Heart left ventricle (tissue), 13 donors: ENCODE measurements at regions not wholly inside any gene's neighbourhood (a gene's known extent, or its start where the extent isn't known, plus 50 kb on each side); places are given as distances from the start of the nearest gene placed in this dataset.

ENCODE experiments used
- CTCF ChIP-seq, 12 donors: fragments of 200-600 bp; sonication (generic) in 4 of 12; IDR thresholded peaks; one replicate each; pipeline versions ENCODE4 v1.5.0 to v1.8.0; 2018 to 2022; ENCODE audit warnings: antibody characterized with exemption in 12 of 12, mild to moderate bottlenecking in 5 of 12
- POLR2A ChIP-seq, 2 donors: fragments of 450-650 bp; IDR thresholded peaks; one replicate each; pipeline ENCODE4 v1.6.1; 2017; ENCODE audit warnings: antibody characterized with exemption in 2 of 2, mild to moderate bottlenecking in 2 of 2, moderate library complexity in 2 of 2
- donor health status: ischemic (EF 13 %, LVEDD 7.1; RV severe dilation, severe dysfunction).
- donor health status: DM: no; HTN: yes; CAD: no.
- donor health status: DM: no; HTN: no; CAD: no.
- donor health status: ischemic (EF 25% LVEDD 6.9; RV normal size, moderate dysfunction).
- donor health status: ischemic (EF 25% LVEDD 5.7; RV mildly dilated, moderate dysfunction).
- donor health status: ischemic (EF 35%, LVEDD 5.7; RV mildly dilated, moderate dysfunction).
- donor health status: nonischemic (EF 11% LVEDD 7.7; RV severe dilation, severe dysfunction).
- donor health status: DM: yes; HTN: yes; CAD: no.
- donor health status: PGD.
- donor health status: ischemic (EF 29% LVEDD 5.4; RV normal size, mild dysfunction).
- donor health status: nonischemic (EF 23%, LVEDD 6.1; RV moderate dilation, normal function).

GRCh38 chr6:74650668-74651067 lies 555.2 kb downstream of the COL12A1 start:
- no peak for TF ChIP-seq POLR2A (IDR thresholded peaks at IDR 0.05)
- no peak for TF ChIP-seq CTCF (IDR thresholded peaks at IDR 0.05)
